GM19099 (cell line): ENCODE measurements at regions not wholly inside any gene's neighbourhood (a gene's known extent, or its start where the extent isn't known, plus 50 kb on each side); places are given as distances from the start of the nearest gene placed in this dataset.

Experiments
- POLR2A ChIP-seq: IDR thresholded peaks from 3 replicates; pipeline ENCODE4 v1.6.1; 2011; ENCODE audit warnings: low read depth; ENCODE audit not compliant: insufficient read length; ENCODE audit errors: extremely low read depth

GRCh38 chr15:31752065-31752762 is 278.1 kb upstream of the CHRNA7 start:
- TF ChIP-seq POLR2A: no peak

- TF ChIP-seq POLR2A: no peak
Observed at GRCh38 chr15:31752905-31753304, 277.4 kb upstream of the CHRNA7 start.

GRCh38 chr15:31758126-31758525 is 272.2 kb upstream of the CHRNA7 start:
- TF ChIP-seq POLR2A: no peak

GRCh38 chr15:31768055-31768454 is 262.3 kb upstream of the CHRNA7 start:
- no peak for TF ChIP-seq POLR2A

GRCh38 chr15:31774045-31774444 is 256.3 kb upstream of the CHRNA7 start:
- TF ChIP-seq POLR2A: no peak

- TF ChIP-seq POLR2A: no peak
Observed at GRCh38 chr15:31776039-31776438, 254.3 kb upstream of the CHRNA7 start.

- TF ChIP-seq POLR2A: no peak
Observed at GRCh38 chr15:31781261-31781660, 249.1 kb upstream of the CHRNA7 start.

GRCh38 chr15:31782016-31782783 is 248.1 kb upstream of the CHRNA7 start:
- no peak for TF ChIP-seq POLR2A

GRCh38 chr15:31782951-31783350 is 247.4 kb upstream of the CHRNA7 start:
- no peak for TF ChIP-seq POLR2A

- TF ChIP-seq POLR2A: no peak
Observed at GRCh38 chr15:31786360-31786759, 244.0 kb upstream of the CHRNA7 start.

- no peak for TF ChIP-seq POLR2A
Observed at GRCh38 chr15:31788104-31788503, 242.2 kb upstream of the CHRNA7 start.

GRCh38 chr15:31792611-31793199 is 237.6 kb upstream of the CHRNA7 start:
- TF ChIP-seq POLR2A: no peak

GRCh38 chr15:31799319-31799714 is 231.0 kb upstream of the CHRNA7 start:
- no peak for TF ChIP-seq POLR2A

- TF ChIP-seq POLR2A: no peak
Observed at GRCh38 chr15:31799715-31800321, 230.5 kb upstream of the CHRNA7 start.

GRCh38 chr15:31801152-31801551 is 229.2 kb upstream of the CHRNA7 start:
- TF ChIP-seq POLR2A: no peak
